GM21737 (cell line): ENCODE measurements at regions not wholly inside any gene's neighbourhood (a gene's known extent, or its start where the extent isn't known, plus 50 kb on each side); places are given as distances from the start of the nearest gene placed in this dataset.

ENCODE experiments used
- ATAC-seq: cut with Tn5 transposase; IDR thresholded peaks from one replicate; pipeline ENCODE4 v1.9.1; 2021; ENCODE audit warnings: mild to moderate bottlenecking, moderate library complexity; ENCODE audit not compliant: unreplicated experiment

DNA sequence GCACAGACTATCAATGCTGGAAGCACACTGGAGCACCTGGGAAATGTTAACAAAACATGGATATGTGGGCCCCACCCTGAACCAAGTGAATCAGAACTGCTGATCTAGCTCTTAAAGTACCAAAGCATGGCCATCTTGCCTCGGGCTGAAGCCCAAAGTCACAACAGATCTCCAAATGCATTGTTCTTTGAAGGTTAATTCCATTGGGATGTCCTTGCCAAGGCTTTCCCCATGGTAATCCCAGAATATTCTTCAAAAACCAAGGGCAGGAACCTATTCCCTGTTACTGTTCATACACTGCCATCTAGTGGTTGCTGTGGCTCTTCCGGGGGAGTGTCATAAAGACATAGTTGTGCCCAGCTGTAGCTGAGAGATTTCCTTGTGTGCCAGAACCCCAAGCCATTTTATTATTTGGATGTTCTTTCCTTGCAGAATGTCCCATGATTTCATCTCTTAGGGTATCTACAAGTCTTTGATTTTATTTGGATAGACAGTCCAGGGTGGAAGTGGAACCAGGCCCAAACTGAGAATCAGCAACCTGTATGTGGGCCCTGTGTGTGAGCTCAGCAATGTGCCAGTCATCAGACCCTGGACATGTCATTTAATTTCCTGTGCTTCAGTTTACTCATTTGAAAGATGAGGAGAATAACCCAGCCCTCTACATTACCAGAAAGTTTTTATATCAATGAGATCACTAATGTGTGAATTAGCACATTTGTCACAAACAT, 290.0 kb downstream of the ACTL7B start:
- no peak for ATAC-seq

DNA sequence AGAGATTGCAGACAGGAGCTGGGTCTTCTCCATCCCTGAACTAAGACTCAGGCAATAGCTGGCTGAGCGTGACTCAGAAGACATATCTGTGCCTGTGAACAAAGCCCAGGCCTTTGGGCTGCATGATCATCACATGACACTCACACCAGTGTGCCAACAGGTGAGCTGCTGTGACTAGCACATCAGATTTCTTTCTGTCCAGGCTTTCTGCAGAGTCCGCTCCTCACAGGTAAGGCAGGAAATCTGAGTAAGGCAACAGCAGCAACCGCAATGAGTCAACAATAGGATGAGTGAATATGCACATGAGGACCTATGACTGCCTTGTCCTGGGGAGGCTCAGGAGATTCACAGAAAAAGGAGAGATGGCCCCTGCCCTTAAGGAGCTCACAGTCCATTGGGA, 293.6 kb downstream of the ACTL7B start:
- ATAC-seq: no peak

- no peak for ATAC-seq
Measured at GRCh38 chr9:108559432-108559831, 296.4 kb downstream of the ACTL7B start.

- ATAC-seq: no peak
Measured at GRCh38 chr9:108554831-108555230, 301.0 kb downstream of the ACTL7B start.

DNA sequence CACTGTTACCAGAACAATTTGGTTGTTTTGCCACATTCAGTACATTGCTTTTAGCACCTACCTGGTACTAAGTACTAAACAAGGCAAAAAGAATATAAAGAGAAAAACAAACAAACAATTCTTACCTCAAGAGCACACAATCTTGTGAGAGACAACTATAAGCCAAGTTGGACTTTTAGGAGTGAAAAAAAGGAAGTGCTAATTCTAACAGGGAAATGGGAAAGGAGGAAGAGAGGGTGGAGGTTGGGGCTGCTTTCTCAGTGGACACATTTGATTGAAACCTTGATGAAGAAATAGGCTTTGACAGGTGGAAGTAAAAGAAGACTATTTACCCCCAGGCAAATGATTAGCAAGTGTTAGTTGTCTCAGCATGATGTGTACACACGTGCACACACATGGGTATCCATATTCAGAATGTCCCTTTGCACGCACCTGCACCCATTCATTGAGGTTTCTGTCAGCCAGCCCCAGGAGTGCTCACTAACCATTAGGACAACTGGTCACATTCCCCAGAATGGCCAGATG, 302.6 kb downstream of the ACTL7B start:
- ATAC-seq: no peak

GRCh38 chr9:108552459-108553040, 303.2 kb downstream of the ACTL7B start:
- no peak for ATAC-seq

GRCh38 chr9:108551030-108551841, 304.6 kb downstream of the ACTL7B start:
- no peak for ATAC-seq

- ATAC-seq: no peak
Measured at GRCh38 chr9:108550106-108550505, 305.7 kb downstream of the ACTL7B start.

DNA sequence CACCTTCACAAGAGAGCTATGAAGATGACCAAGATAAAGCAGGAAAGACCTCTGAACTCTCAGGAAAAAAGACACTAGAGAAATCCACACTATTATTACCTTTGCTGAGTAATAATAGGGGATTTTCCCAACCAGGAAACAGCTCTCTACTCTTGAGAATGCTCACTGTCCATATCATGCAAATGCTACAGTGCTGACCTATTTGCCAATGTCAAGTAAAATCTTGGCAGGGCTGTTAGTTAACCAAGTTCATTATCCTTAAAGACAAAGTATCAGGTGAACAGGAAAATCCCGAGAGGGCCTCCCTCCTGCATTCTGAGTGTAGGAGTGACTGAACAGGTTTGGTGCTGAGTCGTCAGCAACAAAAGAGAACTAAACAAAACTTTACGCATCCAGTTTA, 306.6 kb downstream of the ACTL7B start:
- no peak for ATAC-seq

GRCh38 chr9:108547411-108548135, 308.2 kb downstream of the ACTL7B start:
- no peak for ATAC-seq

- no peak for ATAC-seq
Measured at GRCh38 chr9:108546215-108546614, 309.6 kb downstream of the ACTL7B start.

GRCh38 chr9:108545436-108545835, 310.4 kb downstream of the ACTL7B start:
- ATAC-seq: no peak

DNA sequence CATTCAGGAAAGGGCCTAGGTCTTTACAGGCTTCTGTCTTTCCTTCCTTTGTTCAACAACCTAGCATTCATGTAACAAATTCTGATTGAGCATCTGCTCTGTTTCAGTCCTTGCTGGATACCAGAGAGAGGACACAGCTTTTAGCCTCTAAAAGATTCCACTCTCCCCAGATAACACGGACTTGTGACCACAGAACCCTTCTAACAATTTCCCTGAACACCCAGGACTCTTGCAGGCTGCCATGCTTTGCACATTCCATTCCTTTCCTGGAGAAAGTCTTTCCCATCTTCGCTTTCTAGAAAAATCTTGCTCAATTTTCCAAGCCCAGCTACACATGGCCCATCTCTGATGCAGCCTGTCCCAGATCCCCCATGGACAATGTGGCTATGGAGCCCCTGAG, 310.9 kb downstream of the ACTL7B start:
- ATAC-seq: no peak

- no peak for ATAC-seq
Measured at GRCh38 chr9:108543251-108543778, 312.5 kb downstream of the ACTL7B start.

DNA sequence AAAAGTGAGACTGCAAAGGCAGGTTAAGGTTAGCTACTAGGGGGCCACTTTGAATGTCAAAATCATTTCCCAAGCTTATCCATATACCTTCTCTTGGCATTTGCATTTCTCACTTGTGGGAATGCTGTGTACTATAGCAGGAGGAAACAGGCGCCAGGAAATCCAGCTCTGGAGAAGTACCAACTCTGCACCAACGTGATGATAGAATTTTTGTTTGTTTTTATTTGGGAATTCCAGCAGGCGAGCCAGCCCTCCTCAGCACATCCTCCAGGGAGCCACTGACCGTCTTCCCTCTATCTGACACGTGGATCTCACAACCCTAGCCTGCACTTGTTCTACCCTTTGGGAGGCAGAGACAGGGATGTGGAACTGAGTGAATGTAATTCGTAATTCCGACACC, 318.0 kb downstream of the ACTL7B start:
- ATAC-seq: no peak

GRCh38 chr9:108536836-108537601, 318.8 kb downstream of the ACTL7B start:
- no peak for ATAC-seq

GRCh38 chr9:108535526-108535925, 320.3 kb downstream of the ACTL7B start:
- ATAC-seq: no peak

- ATAC-seq: no peak
Measured at GRCh38 chr9:108534741-108535140, 321.0 kb downstream of the ACTL7B start.

DNA sequence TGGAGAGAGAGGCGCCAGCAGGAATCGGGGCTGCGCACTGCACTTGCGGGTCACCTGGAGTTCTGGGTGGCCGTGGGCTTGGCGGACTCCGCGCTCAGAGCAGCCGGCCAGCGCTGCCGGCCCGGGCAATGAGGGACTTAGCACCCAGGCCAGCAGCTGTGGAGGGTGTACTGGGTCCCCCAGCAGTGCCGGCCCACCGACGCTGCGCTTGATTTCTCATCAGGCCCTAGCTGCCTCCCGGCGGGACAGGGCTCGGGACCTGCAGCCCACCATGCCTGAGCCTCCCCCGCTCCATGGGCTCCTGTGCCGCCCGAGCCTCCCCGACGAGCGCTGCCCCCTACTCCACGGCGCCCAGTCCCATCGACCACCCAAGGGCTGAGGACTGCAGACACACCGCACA, 325.6 kb downstream of the ACTL7B start:
- no peak for ATAC-seq

DNA sequence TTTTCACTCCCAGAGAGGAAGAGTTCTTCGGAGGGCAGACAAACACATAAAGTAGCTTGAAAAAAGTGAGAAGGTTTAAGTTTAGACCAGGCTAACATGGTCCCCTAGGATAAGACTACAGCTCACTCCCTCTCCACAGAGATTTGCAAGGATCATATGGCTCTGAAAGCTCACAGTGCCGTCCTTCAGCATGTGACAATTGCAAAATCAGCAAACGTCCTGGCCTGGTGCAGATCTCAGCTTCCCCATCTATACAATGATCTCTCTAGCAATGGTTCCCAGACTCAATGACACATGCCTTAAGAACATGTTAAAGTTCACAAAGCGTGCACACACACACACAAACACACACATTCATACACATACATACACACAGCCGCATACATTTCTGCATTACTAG, 327.6 kb downstream of the ACTL7B start:
- no peak for ATAC-seq
